Activated CD4-positive, alpha-beta T cell treated with anti-CD3 and anti-CD28 coated beads, Interleukin-2, amount 10 ng/mL, durations not matched to agents 24 days and 14 days (primary cell): ENCODE measurements at regions not wholly inside any gene's neighbourhood (a gene's known extent, or its start where the extent isn't known, plus 50 kb on each side); places are given as distances from the start of the nearest gene placed in this dataset.

ENCODE experiments used
- DNase-seq: peaks from one replicate; pipeline ENCODE4 v3.0.0; 2022
- H3K27ac Mint-ChIP-seq: one replicate; pipeline ENCODE4 v1.8.0; 2022; ENCODE audit warnings: mild to moderate bottlenecking, mixed read lengths
- H3K27me3 Mint-ChIP-seq: one replicate; pipeline ENCODE4 v1.8.0; 2022; ENCODE audit warnings: mixed read lengths
- H3K36me3 Mint-ChIP-seq: one replicate; pipeline ENCODE4 v1.8.0; 2022; ENCODE audit warnings: low read depth, mild to moderate bottlenecking, mixed read lengths
- H3K4me1 Mint-ChIP-seq: one replicate; pipeline ENCODE4 v1.8.0; 2021; ENCODE audit warnings: mixed read lengths
- H3K4me3 Mint-ChIP-seq: one replicate; pipeline ENCODE4 v1.8.0; 2022; ENCODE audit warnings: mild to moderate bottlenecking, moderate library complexity, mixed read lengths
- H3K9me3 Mint-ChIP-seq: one replicate; pipeline ENCODE4 v1.8.0; 2021; ENCODE audit warnings: mixed read lengths
- intact Hi-C: fragments of 100-400 bp; cut with micrococcal nuclease; formaldehyde crosslinking; loops from one replicate; pipeline ENCODE4 v1.15.1; 2023

DNA sequence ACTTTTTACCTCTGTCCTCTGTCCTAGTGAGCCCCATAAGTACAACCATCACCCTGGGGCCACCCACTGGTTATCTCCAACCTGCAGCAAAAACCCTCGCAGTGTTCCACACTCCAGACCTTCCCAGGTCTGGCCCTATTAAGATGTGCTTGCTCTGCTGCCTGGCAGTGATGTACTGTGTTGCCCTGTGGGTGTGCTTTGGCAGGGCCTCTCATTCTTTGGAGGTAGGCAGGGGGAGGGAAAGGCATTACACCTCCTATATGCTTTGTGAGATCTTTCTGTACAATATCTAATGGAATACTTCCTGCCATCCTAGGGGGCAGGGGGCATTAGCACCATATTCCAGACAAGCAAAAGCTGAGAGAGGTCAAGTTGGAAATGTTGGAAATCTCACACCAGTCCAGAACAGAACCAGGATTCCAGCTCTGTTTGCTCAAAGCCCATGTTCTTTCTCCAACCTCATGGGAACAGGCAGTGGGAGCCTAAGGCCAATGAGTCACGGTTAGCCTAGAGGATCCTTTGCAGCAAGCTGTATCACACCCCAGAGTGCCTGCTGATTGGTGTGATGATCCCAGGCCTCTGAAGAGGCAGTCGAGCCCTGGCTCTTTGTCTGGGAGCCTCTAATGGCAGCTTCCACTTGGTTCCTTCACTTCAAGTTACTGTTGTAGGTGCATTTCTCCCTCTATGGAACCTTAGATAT is 59.7 kb upstream of the UBL3 start:
- Mint-ChIP-seq H3K27ac (no peak overlapping the region), H3K36me3 (no peaks in the 10 kb centered on the region), H3K27me3 (peaks cover 4% of the 10 kb centered on the region), H3K4me1 (peaks cover 17% of the 10 kb centered on the region), H3K9me3 (no peaks in the 10 kb centered on the region), H3K4me3 (no peak overlapping the region)
- no peak for DNase-seq
- intact Hi-C loops = no loop called here

DNA sequence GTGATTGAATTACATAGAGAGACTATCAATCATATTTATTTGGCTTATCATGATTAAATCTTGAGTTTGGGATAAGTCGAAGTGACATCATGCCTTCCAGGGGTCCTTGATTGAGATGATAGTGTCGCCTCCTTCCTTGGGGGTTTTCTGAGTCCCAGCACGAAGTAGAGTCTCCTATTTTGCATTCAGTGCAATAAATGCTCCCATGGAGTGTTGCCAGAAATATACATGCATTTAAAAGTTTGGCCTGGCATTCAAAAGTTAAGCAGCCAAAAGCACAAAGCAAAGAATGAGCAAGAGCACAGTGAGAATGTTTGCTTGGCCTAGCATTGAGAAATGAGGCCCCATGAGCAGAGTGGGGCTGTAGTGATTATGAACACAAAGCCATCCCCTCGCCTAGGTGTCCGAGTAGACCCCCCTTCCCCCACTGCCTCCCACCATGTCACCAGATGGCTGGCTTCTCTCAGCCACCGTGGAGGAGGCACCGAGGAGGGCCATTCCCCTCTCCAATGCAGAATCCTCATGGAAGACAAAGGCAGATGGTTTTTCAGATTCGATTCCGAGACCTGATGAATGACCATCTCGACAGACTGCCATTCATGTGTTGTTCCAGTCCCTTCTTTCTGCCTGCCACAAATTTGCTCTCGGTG is 58.8 kb upstream of the UBL3 start:
- H3K9me3 Mint-ChIP-seq = no peaks in the 10 kb centered on the region
- DNase-seq = no peak
- H3K27ac Mint-ChIP-seq = no peak overlapping the region
- H3K4me1 Mint-ChIP-seq = peaks cover 17% of the 10 kb centered on the region
- intact Hi-C loops = no loop called here
- H3K36me3 Mint-ChIP-seq = no peaks in the 10 kb centered on the region
- peaks cover 4% of the 10 kb centered on the region for H3K27me3 Mint-ChIP-seq
- no peak overlapping the region for H3K4me3 Mint-ChIP-seq

DNA sequence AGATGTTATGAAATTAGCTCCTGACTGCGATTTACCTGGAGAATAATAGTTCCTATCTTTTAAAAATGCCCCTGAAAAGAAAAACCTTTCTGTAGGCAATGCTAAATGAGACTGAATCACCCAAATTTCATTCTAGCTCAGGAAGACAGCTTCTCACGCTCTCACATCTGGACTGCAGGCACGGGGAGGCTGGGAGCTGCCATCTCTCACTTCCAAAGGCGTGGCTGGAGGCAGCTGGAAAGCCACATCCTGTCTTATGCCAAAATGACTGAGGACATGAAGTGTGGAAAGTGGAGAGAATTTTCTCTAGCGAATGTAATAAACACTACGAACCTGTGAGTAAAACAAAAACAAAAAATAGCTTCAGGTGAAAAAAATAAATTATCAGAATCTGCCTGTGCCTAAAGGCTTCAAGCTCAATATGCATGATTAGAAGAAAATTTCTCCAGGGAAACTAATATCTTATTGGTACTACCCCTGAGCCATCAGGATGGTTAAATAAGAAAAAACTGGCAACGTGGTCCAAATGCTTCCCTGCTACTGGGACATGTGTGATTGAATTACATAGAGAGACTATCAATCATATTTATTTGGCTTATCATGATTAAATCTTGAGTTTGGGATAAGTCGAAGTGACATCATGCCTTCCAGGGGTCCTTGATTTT is 58.1 kb upstream of the UBL3 start:
- Mint-ChIP-seq H3K4me1 (peaks cover 21% of the 10 kb centered on the region), H3K27ac (no peak overlapping the region), H3K36me3 (no peaks in the 10 kb centered on the region), H3K9me3 (no peaks in the 10 kb centered on the region), H3K4me3 (no peak overlapping the region), H3K27me3 (peaks cover 3% of the 10 kb centered on the region)
- intact Hi-C loops = no loop called here
- DNase-seq = no peak

DNA sequence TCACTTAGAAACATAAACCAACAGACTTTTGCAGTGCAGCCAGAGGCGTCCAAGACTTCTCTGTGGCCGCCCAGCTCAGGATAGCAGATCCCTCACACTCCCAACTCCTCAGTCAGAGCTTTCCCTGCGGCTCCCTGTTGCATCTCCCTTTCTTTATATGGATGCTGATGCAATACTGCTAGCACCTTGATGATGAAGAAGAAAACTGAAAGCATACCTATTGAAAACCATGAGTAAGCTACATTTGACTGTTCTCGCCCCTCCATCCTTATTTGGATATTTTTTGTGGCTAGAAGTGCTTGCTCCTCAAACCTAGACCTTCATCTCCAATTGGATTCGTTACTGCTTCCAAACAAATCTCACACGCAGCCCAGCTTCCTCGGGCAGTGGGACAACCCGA is 57.3 kb upstream of the UBL3 start:
- no peak for DNase-seq
- H3K4me3 Mint-ChIP-seq = no peak overlapping the region
- H3K9me3 Mint-ChIP-seq = no peaks in the 10 kb centered on the region
- intact Hi-C loops = no loop called here
- H3K4me1 Mint-ChIP-seq = peaks cover 25% of the 10 kb centered on the region
- H3K27ac Mint-ChIP-seq = no peak overlapping the region
- H3K27me3 Mint-ChIP-seq = no peaks in the 10 kb centered on the region
- H3K36me3 Mint-ChIP-seq = no peaks in the 10 kb centered on the region

DNA sequence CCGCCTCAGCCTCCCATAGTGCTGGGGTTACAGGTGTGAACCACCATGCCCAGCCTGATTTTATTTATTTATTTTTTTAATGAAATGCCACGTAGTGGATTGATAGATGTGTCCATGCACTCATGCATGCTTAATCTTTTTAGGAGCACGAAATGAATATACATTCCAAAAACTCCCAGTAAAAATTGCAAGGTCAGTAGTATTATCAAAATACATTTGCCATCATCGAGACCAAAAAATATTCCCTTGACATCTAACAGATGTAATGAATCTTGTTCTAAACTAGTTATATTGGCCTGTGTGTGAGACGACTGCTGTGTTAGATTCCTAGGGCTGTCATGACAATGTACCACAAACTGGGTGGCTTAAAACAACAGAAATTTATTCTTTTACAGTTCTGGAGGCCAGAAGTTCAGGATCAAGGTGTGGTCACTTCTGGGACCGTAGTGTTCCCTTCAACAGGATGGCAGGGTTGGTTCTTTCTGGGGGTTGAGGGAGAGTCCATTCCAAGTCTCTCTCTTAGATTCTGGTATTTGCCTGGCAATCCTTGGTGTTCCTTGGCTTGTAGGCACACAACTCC is 56.1 kb upstream of the UBL3 start:
- DNase-seq = no peak
- no peaks in the 10 kb centered on the region for H3K36me3 Mint-ChIP-seq
- H3K9me3 Mint-ChIP-seq = no peaks in the 10 kb centered on the region
- intact Hi-C loops = no loop called here
- no peak overlapping the region for H3K27ac Mint-ChIP-seq
- no peaks in the 10 kb centered on the region for H3K27me3 Mint-ChIP-seq
- H3K4me1 Mint-ChIP-seq = peaks cover 31% of the 10 kb centered on the region
- H3K4me3 Mint-ChIP-seq = no peak overlapping the region

DNA sequence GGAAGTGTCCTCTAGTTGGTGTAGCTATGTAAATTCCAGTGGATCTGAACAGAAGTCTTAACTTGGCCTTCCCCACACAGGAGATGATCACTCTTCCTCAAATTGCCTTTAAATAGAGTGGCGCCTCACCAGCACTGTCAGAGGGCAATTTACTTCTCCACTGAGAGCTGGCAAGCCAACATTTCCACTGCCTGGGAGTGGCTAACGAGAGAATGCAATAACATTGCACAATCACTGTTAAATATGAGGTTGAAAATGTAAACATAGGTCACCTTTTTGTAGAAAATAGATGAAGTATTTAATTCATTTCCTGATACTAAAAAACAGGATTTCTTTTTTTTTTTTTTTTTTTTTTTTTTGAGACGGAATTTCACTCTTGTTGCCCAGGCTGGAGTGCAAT is 55.4 kb upstream of the UBL3 start:
- Mint-ChIP-seq H3K27ac (no peak overlapping the region), H3K36me3 (no peaks in the 10 kb centered on the region), H3K4me1 (peaks cover 31% of the 10 kb centered on the region), H3K27me3 (peaks cover 2% of the 10 kb centered on the region), H3K4me3 (no peak overlapping the region), H3K9me3 (no peaks in the 10 kb centered on the region)
- intact Hi-C loops = no loop called here
- DNase-seq = no peak

DNA sequence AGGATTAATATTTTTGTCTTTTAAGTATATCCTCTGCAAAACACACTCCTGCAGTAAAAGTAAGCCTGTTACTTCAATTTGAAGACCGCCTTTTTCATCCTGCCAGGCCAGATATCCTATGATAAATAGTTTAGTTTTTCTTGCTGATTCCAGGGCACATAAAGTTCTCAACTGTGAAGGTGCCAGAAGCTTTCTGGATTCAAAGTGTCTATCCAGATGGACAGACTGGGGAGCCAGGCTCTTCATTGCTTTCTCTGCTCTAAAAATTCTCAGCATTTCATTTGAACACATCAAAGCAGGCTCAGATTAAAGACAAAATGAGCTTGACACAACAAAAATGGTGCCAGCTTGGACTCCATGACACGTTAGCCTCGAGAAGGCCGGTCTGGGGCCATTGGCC is 53.6 kb upstream of the UBL3 start:
- peaks cover 10% of the 10 kb centered on the region for H3K27me3 Mint-ChIP-seq
- H3K36me3 Mint-ChIP-seq = no peaks in the 10 kb centered on the region
- H3K4me1 Mint-ChIP-seq = peaks cover 31% of the 10 kb centered on the region
- no peak for DNase-seq
- H3K27ac Mint-ChIP-seq = no peak overlapping the region
- H3K4me3 Mint-ChIP-seq = no peak overlapping the region
- H3K9me3 Mint-ChIP-seq = no peaks in the 10 kb centered on the region
- intact Hi-C loops = loop anchor here (2.0 kb wide), 1 partner anchor 31 kb away; no protein-coding TSS in a partner anchor

DNA sequence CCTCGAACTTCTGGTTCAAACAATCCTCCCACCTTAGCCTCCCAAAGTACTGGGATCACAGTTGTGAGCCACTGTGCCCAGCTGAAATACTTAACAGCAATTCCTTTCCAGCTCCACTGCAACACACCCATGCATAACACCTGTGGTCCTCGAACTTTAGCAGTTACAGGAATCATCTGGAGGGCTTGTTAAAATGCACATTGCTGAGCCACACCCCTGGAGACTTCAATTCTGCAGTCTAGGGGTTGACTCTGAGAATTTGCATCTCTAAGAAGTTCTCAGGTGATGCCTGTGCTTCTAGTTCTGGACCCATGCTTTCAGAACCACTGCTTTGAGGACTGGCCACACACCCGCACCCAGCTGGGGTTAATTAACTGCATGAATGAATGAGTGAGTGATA is 53.1 kb upstream of the UBL3 start:
- DNase-seq = no peak
- intact Hi-C loops = loop anchor here (2.0 kb wide), 1 partner anchor 31 kb away; no protein-coding TSS in a partner anchor
- Mint-ChIP-seq H3K27me3 (peaks cover 13% of the 10 kb centered on the region), H3K4me1 (peaks cover 31% of the 10 kb centered on the region), H3K36me3 (no peaks in the 10 kb centered on the region), H3K27ac (no peak overlapping the region), H3K9me3 (no peaks in the 10 kb centered on the region), H3K4me3 (no peak overlapping the region)

DNA sequence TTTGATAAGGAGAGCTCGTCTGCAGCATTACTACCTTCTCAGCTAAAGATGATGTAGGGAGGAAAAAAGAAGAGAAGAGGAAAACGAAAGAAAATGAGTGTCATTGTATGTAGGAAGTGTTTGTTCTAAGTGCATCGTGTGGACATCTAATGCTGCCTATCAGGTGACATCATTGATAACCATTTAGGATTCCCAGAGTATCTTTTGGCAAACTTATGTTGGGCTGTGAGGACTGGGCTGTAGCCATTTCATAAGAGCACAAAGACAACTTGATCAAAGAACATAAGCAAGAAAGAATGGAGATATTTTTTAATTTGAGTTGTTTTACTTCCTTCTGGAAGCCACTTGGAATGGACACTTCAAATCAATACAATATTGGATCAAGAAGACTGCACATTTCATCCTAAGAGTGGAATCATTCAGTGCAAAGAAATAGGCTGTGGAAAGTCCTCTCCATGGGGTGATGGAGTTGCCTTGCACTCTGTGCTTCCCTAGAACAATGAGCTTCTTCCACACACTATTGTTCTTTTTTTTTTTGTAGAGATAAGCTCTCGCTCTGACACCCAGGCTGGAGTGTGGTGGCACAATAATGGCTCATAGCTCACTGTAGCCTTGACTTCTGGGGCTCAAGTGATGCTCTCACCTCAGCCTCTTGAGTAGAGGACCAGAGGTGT is 52.4 kb upstream of the UBL3 start:
- Mint-ChIP-seq H3K27me3 (peaks cover 15% of the 10 kb centered on the region), H3K9me3 (no peaks in the 10 kb centered on the region), H3K36me3 (no peaks in the 10 kb centered on the region), H3K27ac (peak overlapping the region; percentile 84), H3K4me1 (peaks cover 24% of the 10 kb centered on the region), H3K4me3 (peak overlapping the region; percentile 74)
- no peak for DNase-seq
- intact Hi-C loops = loop anchor here (2.0 kb wide), 1 partner anchor 32 kb away; no protein-coding TSS in a partner anchor

DNA sequence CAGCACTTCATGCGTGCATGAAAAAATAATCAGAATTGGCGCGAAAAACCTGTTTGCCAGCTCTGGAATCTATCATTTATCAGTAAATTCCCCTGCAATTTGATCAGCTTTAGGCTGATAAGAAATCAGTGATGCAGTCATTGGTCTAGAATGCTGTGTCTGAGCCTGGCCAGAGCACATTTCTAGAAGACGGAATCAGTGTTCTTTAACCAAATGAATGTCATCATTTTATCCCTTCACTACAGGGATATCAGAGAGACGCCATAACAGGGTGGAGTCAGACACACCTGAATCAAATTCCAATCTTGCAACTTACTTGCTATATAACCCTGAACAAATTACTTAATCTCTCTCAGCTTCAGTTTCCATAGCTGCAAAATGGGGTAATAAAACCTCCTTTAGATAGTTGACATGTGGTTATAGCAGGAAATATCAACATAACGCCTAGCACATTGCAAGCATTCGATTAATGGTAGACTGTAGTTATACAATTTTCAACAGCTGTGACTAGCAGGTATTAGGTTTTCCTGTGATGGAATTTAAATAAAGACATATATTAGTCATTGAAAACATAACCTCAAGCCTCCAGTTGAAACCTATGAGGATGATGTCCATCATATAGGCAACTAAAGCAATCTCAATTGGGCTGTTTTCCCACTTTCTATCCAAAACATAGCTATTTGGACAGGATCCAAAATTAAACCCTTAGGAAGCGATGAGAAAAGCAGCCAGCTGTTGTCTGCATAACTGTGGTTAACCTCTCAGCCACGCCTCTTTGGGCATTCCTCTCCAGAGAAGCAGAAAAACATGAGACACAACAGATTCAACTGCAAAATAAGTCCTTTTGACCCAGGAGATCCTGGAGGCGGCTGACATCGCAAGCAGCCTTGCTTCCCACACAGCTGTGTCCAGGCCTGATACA is 51.6 kb upstream of the UBL3 start:
- peaks cover 20% of the 10 kb centered on the region for H3K27me3 Mint-ChIP-seq
- peak overlapping the region; percentile 84 for H3K27ac Mint-ChIP-seq
- H3K4me1 Mint-ChIP-seq = peaks cover 18% of the 10 kb centered on the region
- no peaks in the 10 kb centered on the region for H3K9me3 Mint-ChIP-seq
- H3K36me3 Mint-ChIP-seq = no peaks in the 10 kb centered on the region
- peak overlapping the region; percentile 74 for H3K4me3 Mint-ChIP-seq
- intact Hi-C loops = loop anchor here (2.0 kb wide), 1 partner anchor 33 kb away; no protein-coding TSS in a partner anchor
- peak; percentile 83 for DNase-seq
